Renal cortex interstitium (tissue), 11 donors: ENCODE measurements at regions not wholly inside any gene's neighbourhood (a gene's known extent, or its start where the extent isn't known, plus 50 kb on each side); places are given as distances from the start of the nearest gene placed in this dataset.

Experiments
- DNase-seq, 11 donors: peaks; one replicate each; pipeline ENCODE4 v3.0.0-alpha.2; 2013; ENCODE audit warnings: low read depth in 9 of 11, low spot score in 4 of 11; ENCODE audit errors: extremely low read depth in 1 of 11

GRCh38 chr14:55869397-55870049 lies 248.7 kb upstream of the PELI2 start:
- no peak for DNase-seq

DNA sequence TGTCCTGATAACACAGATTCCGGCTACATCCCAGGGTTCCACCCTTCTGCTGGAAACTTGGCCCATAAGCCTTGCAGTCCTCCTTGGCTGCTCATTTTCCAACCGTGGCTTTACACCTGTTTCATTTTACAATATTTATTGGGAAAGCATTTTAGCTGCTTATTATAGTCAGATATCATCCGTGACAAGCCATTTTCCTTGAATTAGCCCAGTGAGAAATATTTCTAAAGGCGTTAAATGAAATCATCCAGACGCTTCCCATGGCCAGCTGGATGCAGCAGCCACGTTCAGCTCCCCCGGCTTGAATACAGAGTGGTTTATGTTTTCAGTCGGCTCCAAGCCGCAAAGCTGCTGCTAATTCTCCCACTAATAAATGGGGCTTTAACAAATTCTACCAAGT lies 245.0 kb upstream of the PELI2 start:
- no peak for DNase-seq

- DNase-seq = no peak
These were observed 243.4 kb upstream of the PELI2 start for GRCh38 chr14:55874785-55875184.

DNA sequence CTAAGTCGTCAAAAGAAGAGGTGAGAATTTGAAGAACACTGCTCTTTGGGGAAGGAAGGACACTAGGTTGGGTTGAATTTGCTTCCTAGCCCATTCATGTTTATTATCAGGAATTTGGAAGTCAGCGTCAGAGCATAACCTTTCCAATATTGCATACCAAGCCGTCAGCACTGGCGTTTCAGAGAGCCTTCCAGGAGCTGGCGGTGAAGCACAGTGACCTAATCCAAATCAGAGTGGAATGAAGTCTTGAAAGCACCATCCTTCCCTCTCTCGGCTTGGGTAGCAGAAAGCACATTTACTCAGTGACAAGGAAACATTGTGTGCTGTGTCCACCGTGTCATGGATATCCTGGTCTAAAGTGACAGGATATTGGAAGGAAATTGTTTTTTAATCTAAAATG lies 240.3 kb upstream of the PELI2 start:
- DNase-seq = no peak

DNA sequence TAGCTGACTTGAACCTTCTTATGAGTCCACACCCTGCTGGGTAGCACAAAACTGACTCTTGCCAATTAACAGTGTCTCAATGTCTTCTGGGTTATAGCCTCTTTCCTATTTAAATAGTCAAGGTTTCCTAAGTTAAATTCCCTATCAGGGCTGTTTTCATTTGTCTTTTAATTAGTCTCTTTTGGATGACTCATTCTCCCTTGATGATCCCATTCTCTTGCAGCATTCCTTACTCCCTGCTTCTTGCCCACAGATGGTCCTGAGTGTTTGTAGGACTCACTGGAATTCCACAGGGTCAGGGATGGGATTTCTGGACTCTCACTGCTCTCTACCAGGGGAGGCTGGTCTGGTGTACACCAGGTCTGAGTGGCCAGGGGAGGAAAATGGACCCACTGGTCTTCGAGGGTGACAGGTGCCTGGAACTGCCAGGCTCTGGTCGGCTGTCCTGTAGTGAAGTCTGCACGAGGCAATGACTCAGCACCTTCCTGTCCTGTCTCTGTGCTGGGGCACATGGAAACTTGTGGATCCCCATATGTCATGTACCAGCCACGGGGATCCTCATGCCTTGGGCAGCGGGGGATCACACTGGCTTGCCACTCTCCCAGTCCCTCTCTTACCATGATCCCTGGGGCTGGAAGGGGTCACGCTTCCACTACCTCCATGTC lies 236.5 kb upstream of the PELI2 start:
- DNase-seq = no peak

DNA sequence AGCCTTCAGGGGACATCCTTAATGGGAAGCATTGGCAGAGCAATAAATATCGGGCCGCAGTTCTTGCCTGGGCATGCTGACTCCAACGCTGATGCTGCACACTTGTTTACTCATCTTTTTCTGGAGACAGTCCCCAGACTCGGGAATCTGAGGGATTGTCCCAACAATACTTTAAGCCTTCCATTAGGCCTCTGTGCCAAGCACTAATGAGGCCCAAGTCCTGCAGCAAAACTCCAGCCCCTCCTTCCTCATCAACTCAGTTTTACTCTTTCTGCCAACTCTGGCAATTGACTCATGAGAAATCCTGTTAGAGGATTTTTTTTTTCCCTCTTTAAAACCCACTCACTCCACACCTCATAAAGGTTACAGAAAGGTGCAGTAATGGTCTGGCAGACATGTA lies 233.4 kb upstream of the PELI2 start:
- DNase-seq = no peak

GRCh38 chr14:55889124-55889523 lies 229.1 kb upstream of the PELI2 start:
- no peak for DNase-seq

DNA sequence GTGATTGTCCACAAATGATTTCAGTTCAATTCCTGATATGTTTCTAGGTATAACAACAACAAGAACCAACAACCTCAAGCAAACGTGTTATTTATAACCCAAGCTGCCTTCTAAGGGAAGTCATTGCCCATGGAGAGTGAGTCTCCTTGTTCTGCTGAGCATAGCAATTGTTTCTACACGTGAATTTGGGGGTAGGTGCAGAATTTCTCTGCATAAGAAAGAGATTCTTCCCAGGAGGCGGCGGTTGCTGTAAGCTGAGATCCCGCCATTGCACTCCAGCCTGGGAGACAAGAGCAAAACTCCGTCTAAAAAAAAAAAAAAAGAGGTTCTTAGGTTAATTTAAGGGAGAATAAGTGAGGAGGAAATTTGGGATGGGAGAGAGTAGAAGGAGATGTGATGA lies 226.5 kb upstream of the PELI2 start:
- DNase-seq = no peak

DNA sequence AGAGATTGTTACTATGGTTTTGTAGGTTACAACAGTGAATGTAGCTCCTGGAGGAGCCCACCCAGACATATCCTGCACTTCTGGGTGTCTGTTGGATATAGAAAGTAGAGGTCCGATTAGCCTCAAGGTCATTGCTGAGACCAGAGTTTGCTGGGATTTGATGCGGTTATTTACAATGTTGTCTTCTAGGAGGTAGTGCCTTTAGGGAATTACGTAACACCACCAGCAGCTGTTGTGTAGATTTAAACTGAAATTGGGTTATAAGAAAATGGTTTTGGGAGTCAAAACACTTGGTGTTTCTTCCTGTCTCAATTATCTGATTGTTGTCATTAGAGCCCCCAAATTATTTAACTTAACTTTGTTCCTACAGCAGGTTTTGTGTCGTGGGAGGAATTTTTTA lies 225.3 kb upstream of the PELI2 start:
- DNase-seq = no peak

DNA sequence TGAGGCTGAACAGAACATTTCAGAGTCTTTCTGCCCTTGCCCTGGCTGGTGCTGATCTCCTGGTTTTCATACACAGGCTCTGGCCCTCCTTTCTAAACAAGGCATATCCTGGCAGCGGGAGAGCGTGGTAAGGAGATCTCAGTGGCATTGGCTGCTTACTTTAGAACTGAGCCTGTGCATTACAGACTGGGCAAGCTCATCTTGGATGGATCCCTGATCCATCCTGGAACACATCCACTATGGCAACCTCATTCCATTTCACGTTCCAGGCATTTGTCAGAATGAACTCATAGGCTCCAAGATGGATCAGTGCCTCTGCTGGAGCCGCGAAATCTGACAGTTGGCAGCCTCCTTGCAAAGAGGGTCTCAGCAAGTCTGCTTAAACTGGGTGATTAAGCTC lies 224.5 kb upstream of the PELI2 start:
- no peak for DNase-seq

GRCh38 chr14:55897031-55897430 lies 221.2 kb upstream of the PELI2 start:
- DNase-seq = peak in 6 of 11 donors; percentile 6 to 33 (median 22)

GRCh38 chr14:55898938-55899337 lies 219.3 kb upstream of the PELI2 start:
- DNase-seq = no peak

- no peak for DNase-seq
These were observed 218.7 kb upstream of the PELI2 start for GRCh38 chr14:55899531-55899930.

DNA sequence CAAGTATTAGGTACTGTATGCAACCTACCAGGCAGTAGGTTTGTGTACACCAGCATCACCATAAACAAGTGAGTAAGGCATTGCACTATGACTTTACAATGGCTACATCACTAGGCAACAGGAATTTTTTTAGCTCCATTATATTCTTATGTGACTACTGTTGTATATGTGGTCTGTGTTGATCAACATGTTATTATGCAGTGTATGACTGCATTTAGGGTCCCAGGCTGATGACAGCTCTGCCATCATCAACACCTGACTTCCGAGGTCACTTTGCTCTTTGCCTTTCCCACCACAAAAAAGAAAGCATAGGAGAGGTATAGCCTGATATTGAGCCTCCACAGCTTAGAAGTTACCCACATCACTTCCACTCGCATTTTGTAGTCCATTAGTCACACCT lies 217.5 kb upstream of the PELI2 start:
- no peak for DNase-seq

GRCh38 chr14:55901291-55901690 lies 216.9 kb upstream of the PELI2 start:
- no peak for DNase-seq

DNA sequence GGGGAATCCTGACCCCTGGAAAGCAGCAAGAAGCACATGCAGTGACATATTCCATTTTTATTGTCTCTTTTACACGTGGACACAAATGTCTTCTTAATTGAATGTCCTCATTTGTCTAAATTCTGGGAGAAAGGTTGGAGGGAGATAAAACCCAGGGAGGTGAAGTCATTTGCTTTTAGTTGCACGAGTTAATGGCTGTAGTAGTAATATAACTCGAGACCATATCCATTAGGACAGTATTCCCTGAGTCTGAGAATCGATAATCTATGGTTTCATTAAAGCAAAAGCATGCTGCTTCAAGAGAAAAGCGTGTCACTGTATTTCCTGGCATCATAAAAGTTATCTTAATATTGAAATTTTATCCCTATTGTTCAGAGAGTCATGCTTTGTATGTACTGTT lies 216.0 kb upstream of the PELI2 start:
- no peak for DNase-seq

DNA sequence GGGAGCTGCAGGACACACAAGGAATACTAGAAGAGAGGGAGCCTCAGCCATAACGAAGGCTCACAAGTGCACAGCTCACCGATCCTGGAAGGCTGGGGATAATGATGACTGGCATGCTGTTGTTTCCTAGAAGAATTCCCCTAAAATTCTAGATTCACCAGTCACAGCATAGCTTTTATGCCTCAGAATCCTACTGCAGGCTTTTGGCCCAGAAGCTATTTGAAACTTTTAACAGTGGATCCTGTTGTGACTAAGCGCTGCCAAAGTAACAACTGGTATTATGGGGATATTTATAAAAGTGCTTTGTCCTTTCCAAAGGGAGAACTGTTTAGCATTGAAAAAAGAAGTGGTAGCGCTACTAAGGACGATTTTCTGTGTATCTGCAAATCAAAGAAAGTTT lies 214.1 kb upstream of the PELI2 start:
- no peak for DNase-seq

GRCh38 chr14:55908106-55908505 lies 210.1 kb upstream of the PELI2 start:
- no peak for DNase-seq

- DNase-seq = no peak
These were observed 208.3 kb upstream of the PELI2 start for GRCh38 chr14:55909879-55910278.

GRCh38 chr14:55910601-55911243 lies 207.5 kb upstream of the PELI2 start:
- DNase-seq = no peak

DNA sequence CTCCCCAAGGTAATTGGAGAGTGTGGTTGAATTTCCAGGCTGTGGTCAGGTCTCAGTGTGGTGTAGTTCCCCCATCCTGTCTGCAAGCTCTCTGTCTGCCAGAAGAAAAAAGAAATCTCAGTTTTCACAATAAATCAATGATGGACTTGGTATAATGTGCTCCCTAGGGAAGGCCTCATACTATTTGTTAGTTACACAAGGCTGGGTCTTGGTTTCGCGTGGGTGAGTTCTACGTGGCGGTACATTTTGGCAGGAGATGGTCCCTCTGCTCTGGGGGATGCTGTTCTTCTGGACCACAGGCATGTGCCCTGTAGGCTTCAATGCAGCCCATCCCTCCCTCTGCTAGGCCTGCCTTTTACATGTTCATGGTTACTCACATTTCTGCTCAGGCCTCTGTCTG lies 206.4 kb upstream of the PELI2 start:
- DNase-seq = no peak
